ENCODE measurements at regions not wholly inside any gene's neighbourhood (a gene's known extent, or its start where the extent isn't known, plus 50 kb on each side); places are given as distances from the start of the nearest gene placed in this dataset.
"Not testable (repeated sequence)": the region's sequence is repeated elsewhere in the genome, so short reads cannot be mapped to it uniquely, and the experiment has no call there.

DNA sequence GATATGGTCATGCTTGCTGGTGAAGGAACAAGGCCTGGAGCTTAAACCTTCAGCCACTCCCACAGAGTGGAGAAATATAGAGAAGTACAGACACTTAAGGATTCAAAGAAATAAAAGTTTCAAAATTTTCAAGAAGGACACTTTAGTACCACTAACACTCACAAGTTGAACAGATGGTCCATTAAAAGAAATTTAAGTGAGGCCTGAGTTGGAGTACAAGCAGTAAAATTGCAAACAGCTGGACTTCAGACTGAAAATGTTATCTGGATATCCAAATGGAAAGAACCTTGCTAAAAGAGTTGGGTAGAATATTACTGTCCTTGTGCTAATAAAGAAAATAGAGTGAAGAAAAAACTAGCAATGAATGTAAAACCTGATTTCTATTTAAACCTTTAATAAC lies 397.1 kb upstream of the KCNMB2 start:
- Histone ChIP-seq H3K4me1 (no peaks in the 10 kb centered on the region), H3K4me3 (no peak overlapping the region), H3K36me3 (no peaks in the 10 kb centered on the region), H3K27me3 (no peaks in the 10 kb centered on the region), H3K9me3 (no peaks in the 10 kb centered on the region), H3K27ac (no peak overlapping the region)
- ATAC-seq (no peak), DNase-seq (no peak)
- intact Hi-C loops (cut with DNase I), result no loop called here
- TF ChIP-seq, protein P1, sequence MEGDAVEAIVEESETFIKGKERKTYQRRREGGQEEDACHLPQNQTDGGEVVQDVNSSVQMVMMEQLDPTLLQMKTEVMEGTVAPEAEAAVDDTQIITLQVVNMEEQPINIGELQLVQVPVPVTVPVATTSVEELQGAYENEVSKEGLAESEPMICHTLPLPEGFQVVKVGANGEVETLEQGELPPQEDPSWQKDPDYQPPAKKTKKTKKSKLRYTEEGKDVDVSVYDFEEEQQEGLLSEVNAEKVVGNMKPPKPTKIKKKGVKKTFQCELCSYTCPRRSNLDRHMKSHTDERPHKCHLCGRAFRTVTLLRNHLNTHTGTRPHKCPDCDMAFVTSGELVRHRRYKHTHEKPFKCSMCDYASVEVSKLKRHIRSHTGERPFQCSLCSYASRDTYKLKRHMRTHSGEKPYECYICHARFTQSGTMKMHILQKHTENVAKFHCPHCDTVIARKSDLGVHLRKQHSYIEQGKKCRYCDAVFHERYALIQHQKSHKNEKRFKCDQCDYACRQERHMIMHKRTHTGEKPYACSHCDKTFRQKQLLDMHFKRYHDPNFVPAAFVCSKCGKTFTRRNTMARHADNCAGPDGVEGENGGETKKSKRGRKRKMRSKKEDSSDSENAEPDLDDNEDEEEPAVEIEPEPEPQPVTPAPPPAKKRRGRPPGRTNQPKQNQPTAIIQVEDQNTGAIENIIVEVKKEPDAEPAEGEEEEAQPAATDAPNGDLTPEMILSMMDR (IDR thresholded peaks at IDR 0.05), result no peak

DNA sequence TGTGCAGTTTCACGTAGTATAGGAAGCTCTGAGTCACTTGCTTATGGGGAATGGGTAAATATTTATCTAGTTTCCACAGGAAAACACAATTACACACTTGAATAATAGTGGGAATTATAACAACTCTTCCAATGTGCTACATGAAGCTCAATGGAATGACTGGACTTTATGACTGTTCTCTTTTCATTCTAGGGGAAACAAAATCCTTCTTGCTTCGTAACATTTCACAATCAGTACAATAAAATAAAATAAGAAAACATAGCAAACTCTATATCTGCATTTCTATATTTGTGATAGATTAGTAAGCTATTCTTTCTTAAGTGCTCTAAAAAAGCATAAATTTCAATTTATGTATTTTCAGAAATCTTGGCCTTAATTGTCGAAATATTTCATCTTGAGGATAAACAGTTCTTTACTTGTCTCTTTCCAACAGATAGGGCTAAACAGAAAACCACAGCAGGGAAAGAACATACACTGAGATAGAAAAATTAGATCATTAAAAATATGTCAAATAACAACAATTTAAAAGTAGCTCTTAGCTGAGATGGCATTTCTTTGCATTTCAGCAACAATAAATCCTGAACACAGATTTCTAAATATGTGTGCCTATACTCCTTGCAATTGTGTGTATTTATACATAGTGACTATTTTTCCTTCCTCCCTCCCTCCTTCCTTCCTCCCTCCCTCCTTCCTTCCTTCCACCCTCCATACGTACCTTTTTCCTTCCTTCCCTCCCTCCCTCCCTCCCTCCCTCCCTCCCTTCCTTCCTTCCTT lies 395.5 kb upstream of the KCNMB2 start:
- TF ChIP-seq, protein P1 (IDR thresholded peaks at IDR 0.05), result no peak
- Histone ChIP-seq H3K9me3 (no peaks in the 10 kb centered on the region), H3K27ac (no peak overlapping the region), H3K4me3 (no peak overlapping the region), H3K27me3 (no peaks in the 10 kb centered on the region), H3K36me3 (no peaks in the 10 kb centered on the region), H3K4me1 (no peaks in the 10 kb centered on the region)
- ATAC-seq (peak; percentile 70), DNase-seq (no peak)
- intact Hi-C loops (cut with DNase I), result no loop called here

DNA sequence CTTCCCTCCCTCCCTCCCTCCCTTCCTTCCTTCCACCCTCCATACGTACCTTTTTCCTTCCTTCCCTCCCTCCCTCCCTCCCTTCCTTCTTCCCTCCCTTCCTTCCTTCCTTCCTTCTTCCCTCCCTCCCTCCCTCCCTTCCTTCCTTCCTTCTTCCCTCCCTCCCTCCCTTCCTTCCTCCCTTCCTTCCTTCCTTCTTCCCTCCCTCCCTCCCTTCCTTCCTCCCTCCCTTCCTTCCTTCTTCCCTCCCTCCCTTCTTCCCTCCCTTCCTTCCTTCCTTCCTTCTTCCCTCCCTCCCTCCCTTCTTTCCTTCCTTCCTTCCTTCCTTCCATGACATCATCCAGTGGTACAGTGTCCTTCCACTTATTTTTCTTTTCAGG lies 394.9 kb upstream of the KCNMB2 start:
- H3K27me3 ChIP-seq; H3K4me3 ChIP-seq; H3K27ac ChIP-seq; H3K4me1 ChIP-seq; H3K9me3 ChIP-seq; DNase-seq; H3K36me3 ChIP-seq; intact Hi-C loops (cut with DNase I); ATAC-seq: not testable (repeated sequence)

DNA sequence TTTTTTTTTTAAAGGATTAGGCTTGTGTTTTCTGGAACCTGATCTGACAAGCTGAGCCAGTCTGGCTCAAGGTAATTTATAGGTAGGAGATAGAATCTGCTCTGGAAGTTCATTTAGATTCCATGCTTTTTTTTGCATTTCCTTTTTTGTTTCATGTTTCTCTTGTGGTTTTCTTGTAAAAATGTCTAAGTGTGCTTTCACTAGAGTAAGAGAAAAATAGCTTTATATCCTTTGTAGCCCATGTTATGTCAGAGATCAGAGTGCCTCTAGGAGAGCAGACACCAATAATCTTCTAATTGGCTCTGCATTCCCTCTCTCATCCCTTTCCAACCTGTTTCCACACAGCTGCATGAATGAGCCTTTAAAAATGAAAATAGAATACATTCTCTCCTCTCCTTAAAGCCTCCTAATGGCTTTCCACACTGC lies 389.8 kb upstream of the KCNMB2 start:
- ATAC-seq, result no peak
- Histone ChIP-seq H3K27ac (no peak overlapping the region), H3K4me3 (no peak overlapping the region), H3K9me3 (no peaks in the 10 kb centered on the region), H3K36me3 (no peaks in the 10 kb centered on the region), H3K4me1 (no peaks in the 10 kb centered on the region), H3K27me3 (no peaks in the 10 kb centered on the region)
- intact Hi-C loops (cut with DNase I), result no loop called here
- TF ChIP-seq, protein P1 (IDR thresholded peaks at IDR 0.05), result no peak
- no peak for DNase-seq

DNA sequence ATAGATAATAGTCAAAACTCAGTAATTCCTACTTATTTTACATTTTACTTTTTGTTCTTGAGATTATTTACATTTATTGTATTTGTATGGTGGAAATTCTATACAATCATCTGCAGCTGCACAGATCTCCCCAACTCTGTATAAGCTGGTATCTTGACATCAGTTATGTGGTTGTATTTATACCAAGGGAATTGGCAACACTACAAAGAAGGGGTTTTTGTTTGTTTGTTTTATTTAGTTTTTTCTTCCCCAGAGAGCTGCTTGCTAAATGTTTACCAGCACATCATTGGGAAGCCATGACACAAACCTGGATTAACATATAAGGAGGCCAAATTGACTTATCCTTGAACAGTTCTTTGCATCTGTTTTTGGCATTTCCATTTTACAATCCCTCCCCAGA lies 389.2 kb upstream of the KCNMB2 start:
- H3K27me3 ChIP-seq, result no peaks in the 10 kb centered on the region
- ATAC-seq (no peak), DNase-seq (peak in 1 of 4 donors; percentile 24)
- no peaks in the 10 kb centered on the region for H3K4me1 ChIP-seq
- no peaks in the 10 kb centered on the region for H3K9me3 ChIP-seq
- H3K36me3 ChIP-seq, result no peaks in the 10 kb centered on the region
- TF ChIP-seq, protein P1 (IDR thresholded peaks at IDR 0.05), result no peak
- H3K27ac ChIP-seq, result no peak overlapping the region
- intact Hi-C loops (cut with DNase I), result no loop called here
- H3K4me3 ChIP-seq, result no peak overlapping the region
